ENCODE measurements at regions not wholly inside any gene's neighbourhood (a gene's known extent, or its start where the extent isn't known, plus 50 kb on each side); places are given as distances from the start of the nearest gene placed in this dataset.

DNA sequence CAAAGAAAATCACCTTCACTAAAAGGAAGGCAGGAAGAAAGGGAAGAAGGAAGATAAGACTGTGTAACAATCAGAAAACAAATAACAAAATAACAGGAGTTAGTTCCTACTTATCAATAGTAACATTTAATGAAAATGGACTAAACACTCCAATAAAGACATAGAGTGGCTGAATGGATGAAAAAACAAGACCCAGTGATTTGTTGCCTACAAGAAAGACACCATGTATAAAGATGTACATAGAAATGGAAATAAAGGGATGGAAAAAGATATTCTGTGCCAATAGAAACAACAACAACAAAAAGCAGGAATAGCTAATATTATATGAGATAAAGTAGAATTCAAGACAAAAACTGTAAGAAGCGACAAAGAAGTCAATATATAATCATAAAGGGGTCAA is 116.8 kb downstream of the LURAP1L start:
- H3K27ac ChIP-seq (ENCODE audit: extremely low read depth, low read depth, low read length), result no peak overlapping the region
- TF ChIP-seq SETDB1 (IDR thresholded peaks at IDR 0.05; ENCODE audit: insufficient read length, low read length) (peak; percentile 92), WT1 (tag by site-specific recombination; IDR thresholded peaks at IDR 0.05) (no peak)
- no peaks in the 10 kb centered on the region for H3K36me3 ChIP-seq (ENCODE audit: control insufficient read depth in 2 of 2, insufficient read depth in 1 of 2, low read length in 2 of 2)
- no peaks in the 10 kb centered on the region for H3K9me3 ChIP-seq (ENCODE audit: control insufficient read depth, insufficient read depth, low read depth, low read length)
- POLR2A ChIA-PET, result no interaction called here
- H3K4me3 ChIP-seq (ENCODE audit: low read depth, low read length), result no peak overlapping the region
- CTCF ChIA-PET, result no interaction called here
- H3K4me1 ChIP-seq (ENCODE audit: control insufficient read depth, insufficient read depth, low read length), result no peaks in the 10 kb centered on the region

DNA sequence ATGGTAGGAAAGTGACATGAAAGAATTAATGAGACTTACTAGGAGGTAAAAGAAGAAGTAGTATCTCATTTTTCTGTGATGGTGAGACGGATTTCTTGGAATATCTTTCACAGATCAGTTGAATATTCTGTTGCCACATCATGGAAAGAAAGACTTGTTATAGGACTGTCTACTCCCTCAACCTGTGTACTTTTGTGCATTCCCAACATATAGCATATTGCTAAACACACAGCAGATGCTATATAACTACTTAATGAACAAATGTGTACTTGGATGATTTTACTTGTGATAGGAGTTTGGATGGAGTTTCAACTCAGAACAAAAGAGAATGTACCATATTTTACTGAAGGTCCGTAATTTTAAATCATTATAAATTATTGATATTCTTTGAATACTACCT is 128.5 kb downstream of the LURAP1L start:
- TF ChIP-seq ZNF600 (tag by site-specific recombination; IDR thresholded peaks at IDR 0.05), result no peak
- TF ChIP-seq, protein P1, sequence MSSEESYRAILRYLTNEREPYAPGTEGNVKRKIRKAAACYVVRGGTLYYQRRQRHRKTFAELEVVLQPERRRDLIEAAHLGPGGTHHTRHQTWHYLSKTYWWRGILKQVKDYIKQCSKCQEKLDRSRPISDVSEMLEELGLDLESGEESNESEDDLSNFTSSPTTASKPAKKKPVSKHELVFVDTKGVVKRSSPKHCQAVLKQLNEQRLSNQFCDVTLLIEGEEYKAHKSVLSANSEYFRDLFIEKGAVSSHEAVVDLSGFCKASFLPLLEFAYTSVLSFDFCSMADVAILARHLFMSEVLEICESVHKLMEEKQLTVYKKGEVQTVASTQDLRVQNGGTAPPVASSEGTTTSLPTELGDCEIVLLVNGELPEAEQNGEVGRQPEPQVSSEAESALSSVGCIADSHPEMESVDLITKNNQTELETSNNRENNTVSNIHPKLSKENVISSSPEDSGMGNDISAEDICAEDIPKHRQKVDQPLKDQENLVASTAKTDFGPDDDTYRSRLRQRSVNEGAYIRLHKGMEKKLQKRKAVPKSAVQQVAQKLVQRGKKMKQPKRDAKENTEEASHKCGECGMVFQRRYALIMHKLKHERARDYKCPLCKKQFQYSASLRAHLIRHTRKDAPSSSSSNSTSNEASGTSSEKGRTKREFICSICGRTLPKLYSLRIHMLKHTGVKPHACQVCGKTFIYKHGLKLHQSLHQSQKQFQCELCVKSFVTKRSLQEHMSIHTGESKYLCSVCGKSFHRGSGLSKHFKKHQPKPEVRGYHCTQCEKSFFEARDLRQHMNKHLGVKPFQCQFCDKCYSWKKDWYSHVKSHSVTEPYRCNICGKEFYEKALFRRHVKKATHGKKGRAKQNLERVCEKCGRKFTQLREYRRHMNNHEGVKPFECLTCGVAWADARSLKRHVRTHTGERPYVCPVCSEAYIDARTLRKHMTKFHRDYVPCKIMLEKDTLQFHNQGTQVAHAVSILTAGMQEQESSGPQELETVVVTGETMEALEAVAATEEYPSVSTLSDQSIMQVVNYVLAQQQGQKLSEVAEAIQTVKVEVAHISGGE (tag by site-specific recombination; conservative IDR thresholded peaks at IDR 0.05; ENCODE audit: low read depth), result no peak
- TF ChIP-seq ZNF23 (tag by site-specific recombination; IDR thresholded peaks at IDR 0.05; ENCODE audit: borderline replicate concordance), result no peak
- TF ChIP-seq OSR2 (tag by site-specific recombination; IDR thresholded peaks at IDR 0.05), result no peak
- no peak for TF ChIP-seq ZNF791 (tag by site-specific recombination; IDR thresholded peaks at IDR 0.05)
- TF ChIP-seq ZNF558 (tag by site-specific recombination; IDR thresholded peaks at IDR 0.05), result no peak
- no peak for TF ChIP-seq ZNF146 (tag by site-specific recombination; IDR thresholded peaks at IDR 0.05)
- TF ChIP-seq, protein P2, sequence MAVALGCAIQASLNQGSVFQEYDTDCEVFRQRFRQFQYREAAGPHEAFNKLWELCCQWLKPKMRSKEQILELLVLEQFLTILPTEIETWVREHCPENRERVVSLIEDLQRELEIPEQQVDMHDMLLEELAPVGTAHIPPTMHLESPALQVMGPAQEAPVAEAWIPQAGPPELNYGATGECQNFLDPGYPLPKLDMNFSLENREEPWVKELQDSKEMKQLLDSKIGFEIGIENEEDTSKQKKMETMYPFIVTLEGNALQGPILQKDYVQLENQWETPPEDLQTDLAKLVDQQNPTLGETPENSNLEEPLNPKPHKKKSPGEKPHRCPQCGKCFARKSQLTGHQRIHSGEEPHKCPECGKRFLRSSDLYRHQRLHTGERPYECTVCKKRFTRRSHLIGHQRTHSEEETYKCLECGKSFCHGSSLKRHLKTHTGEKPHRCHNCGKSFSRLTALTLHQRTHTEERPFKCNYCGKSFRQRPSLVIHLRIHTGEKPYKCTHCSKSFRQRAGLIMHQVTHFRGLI (tag by site-specific recombination; IDR thresholded peaks at IDR 0.05), result no peak
- TF ChIP-seq ZNF837 (tag by site-specific recombination; IDR thresholded peaks at IDR 0.05), result no peak
- TF ChIP-seq MZF1 (tag by site-specific recombination; IDR thresholded peaks at IDR 0.05; ENCODE audit: borderline replicate concordance), result no peak
- no peak for TF ChIP-seq ZNF404 (tag by site-specific recombination; IDR thresholded peaks at IDR 0.05)
- no peak for TF ChIP-seq ZSCAN30 (tag by site-specific recombination; IDR thresholded peaks at IDR 0.05)
- TF ChIP-seq, protein P3, sequence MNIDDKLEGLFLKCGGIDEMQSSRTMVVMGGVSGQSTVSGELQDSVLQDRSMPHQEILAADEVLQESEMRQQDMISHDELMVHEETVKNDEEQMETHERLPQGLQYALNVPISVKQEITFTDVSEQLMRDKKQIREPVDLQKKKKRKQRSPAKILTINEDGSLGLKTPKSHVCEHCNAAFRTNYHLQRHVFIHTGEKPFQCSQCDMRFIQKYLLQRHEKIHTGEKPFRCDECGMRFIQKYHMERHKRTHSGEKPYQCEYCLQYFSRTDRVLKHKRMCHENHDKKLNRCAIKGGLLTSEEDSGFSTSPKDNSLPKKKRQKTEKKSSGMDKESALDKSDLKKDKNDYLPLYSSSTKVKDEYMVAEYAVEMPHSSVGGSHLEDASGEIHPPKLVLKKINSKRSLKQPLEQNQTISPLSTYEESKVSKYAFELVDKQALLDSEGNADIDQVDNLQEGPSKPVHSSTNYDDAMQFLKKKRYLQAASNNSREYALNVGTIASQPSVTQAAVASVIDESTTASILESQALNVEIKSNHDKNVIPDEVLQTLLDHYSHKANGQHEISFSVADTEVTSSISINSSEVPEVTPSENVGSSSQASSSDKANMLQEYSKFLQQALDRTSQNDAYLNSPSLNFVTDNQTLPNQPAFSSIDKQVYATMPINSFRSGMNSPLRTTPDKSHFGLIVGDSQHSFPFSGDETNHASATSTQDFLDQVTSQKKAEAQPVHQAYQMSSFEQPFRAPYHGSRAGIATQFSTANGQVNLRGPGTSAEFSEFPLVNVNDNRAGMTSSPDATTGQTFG (tag by site-specific recombination; IDR thresholded peaks at IDR 0.05; ENCODE audit: borderline replicate concordance), result no peak
- no peak for TF ChIP-seq HOXA7 (CRISPR knock-in tag; IDR thresholded peaks at IDR 0.05; ENCODE audit: borderline replicate concordance)
- no peak for TF ChIP-seq ZNF175 (tag by site-specific recombination; IDR thresholded peaks at IDR 0.05)
- TF ChIP-seq, protein P4, sequence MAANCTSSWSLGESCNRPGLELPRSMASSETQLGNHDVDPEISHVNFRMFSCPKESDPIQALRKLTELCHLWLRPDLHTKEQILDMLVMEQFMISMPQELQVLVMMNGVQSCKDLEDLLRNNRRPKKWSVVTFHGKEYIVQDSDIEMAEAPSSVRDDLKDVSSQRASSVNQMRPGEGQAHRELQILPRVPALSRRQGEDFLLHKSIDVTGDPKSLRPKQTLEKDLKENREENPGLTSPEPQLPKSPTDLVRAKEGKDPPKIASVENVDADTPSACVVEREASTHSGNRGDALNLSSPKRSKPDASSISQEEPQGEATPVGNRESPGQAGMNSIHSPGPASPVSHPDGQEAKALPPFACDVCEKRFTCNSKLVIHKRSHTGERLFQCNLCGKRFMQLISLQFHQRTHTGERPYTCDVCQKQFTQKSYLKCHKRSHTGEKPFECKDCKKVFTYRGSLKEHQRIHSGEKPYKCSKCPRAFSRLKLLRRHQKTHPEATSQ (tag by site-specific recombination; IDR thresholded peaks at IDR 0.05), result no peak
- H3K4me1 ChIP-seq (ENCODE audit: control insufficient read depth, insufficient read depth, low read length), result no peaks in the 10 kb centered on the region
- H3K9me3 ChIP-seq (ENCODE audit: control insufficient read depth, insufficient read depth, low read depth, low read length), result no peaks in the 10 kb centered on the region
- no peak overlapping the region for H3K27ac ChIP-seq (ENCODE audit: extremely low read depth, low read depth, low read length)
- POLR2A ChIA-PET, result no interaction called here
- H3K4me3 ChIP-seq (ENCODE audit: low read depth, low read length), result no peak overlapping the region
- CTCF ChIA-PET, result interaction anchor here (1.2 kb wide), 1 partner anchor 181 kb away, joined by 4 read pairs; no protein-coding TSS in a partner anchor
- no peaks in the 10 kb centered on the region for H3K36me3 ChIP-seq (ENCODE audit: control insufficient read depth in 2 of 2, insufficient read depth in 1 of 2, low read length in 2 of 2)
